ENCODE measurements at regions not wholly inside any gene's neighbourhood (a gene's known extent, or its start where the extent isn't known, plus 50 kb on each side); places are given as distances from the start of the nearest gene placed in this dataset.

- no peak for DNase-seq (ENCODE audit: low read depth)
- TF ChIP-seq CTCF (IDR thresholded peaks at IDR 0.05; ENCODE audit: control insufficient read depth, insufficient read depth, low read depth, low read length, missing control alignments), result no peak
- no peak overlapping the region for H3K4me3 ChIP-seq (ENCODE audit: control insufficient read depth, low read depth, low read length)
These were observed 68.0 kb downstream of the SERPINA3 start for GRCh38 chr14:94679937-94680861.

- no peak for DNase-seq (ENCODE audit: low read depth)
- H3K4me3 ChIP-seq (ENCODE audit: control insufficient read depth, low read depth, low read length), result no peak overlapping the region
- TF ChIP-seq CTCF (IDR thresholded peaks at IDR 0.05; ENCODE audit: control insufficient read depth, insufficient read depth, low read depth, low read length, missing control alignments), result no peak
These were observed 67.1 kb downstream of the SERPINA3 start for GRCh38 chr14:94679106-94679810.

- TF ChIP-seq CTCF (IDR thresholded peaks at IDR 0.05; ENCODE audit: control insufficient read depth, insufficient read depth, low read depth, low read length, missing control alignments), result no peak
- no peak for DNase-seq (ENCODE audit: low read depth)
These were observed 65.6 kb downstream of the SERPINA3 start for GRCh38 chr14:94677747-94678146.

GRCh38 chr14:94677213-94677612 is 65.0 kb downstream of the SERPINA3 start:
- no peak for DNase-seq (ENCODE audit: low read depth)
- TF ChIP-seq CTCF (IDR thresholded peaks at IDR 0.05; ENCODE audit: control insufficient read depth, insufficient read depth, low read depth, low read length, missing control alignments), result no peak
- H3K4me3 ChIP-seq (ENCODE audit: control insufficient read depth, low read depth, low read length), result no peak overlapping the region

More at GRCh38 chr14:94677747-94678146, 65.6 kb downstream of the SERPINA3 start:
- H3K4me3 ChIP-seq (ENCODE audit: control insufficient read depth, low read depth, low read length), result no peak overlapping the region

- no peak for DNase-seq (ENCODE audit: low read depth)
- no peak for TF ChIP-seq CTCF (IDR thresholded peaks at IDR 0.05; ENCODE audit: control insufficient read depth, insufficient read depth, low read depth, low read length, missing control alignments)
- no peak overlapping the region for H3K4me3 ChIP-seq (ENCODE audit: control insufficient read depth, low read depth, low read length)
These were observed 64.4 kb downstream of the SERPINA3 start for GRCh38 chr14:94676495-94677185.

GRCh38 chr14:94675036-94675435 is 62.8 kb downstream of the SERPINA3 start:
- no peak for TF ChIP-seq CTCF (IDR thresholded peaks at IDR 0.05; ENCODE audit: control insufficient read depth, insufficient read depth, low read depth, low read length, missing control alignments)
- no peak overlapping the region for H3K4me3 ChIP-seq (ENCODE audit: control insufficient read depth, low read depth, low read length)
- no peak for DNase-seq (ENCODE audit: low read depth)

Measured in AG09309 (cell line).